ENCODE measurements at regions not wholly inside any gene's neighbourhood (a gene's known extent, or its start where the extent isn't known, plus 50 kb on each side); places are given as distances from the start of the nearest gene placed in this dataset.

GRCh38 chr14:62187265-62187664 is 425.0 kb downstream of the SNAPC1 start:
- no peak for TF ChIP-seq CTCF (IDR thresholded peaks at IDR 0.05)
- H3K4me3 ChIP-seq (ENCODE audit: low read length), result no peak overlapping the region
- intact Hi-C loops (cut with micrococcal nuclease), result no loop called here
- 72% methylated on average over 2 of the region's 2 CpGs for WGBS (ENCODE audit: insufficient coverage)
- H3K36me3 ChIP-seq (ENCODE audit: control insufficient read depth, insufficient read depth, low read length), result no peaks in the 10 kb centered on the region
- H3K4me1 Mint-ChIP-seq, result no peaks in the 10 kb centered on the region
- H3K27ac Mint-ChIP-seq, result no peak overlapping the region
- no peak for ATAC-seq
- no peaks in the 10 kb centered on the region for H3K9me3 ChIP-seq (ENCODE audit: control insufficient read depth, insufficient read depth, low read length)
- no peak for DNase-seq
- no peaks in the 10 kb centered on the region for H3K4me1 ChIP-seq (ENCODE audit: control insufficient read depth, insufficient read depth, low read length)
- H3K27ac ChIP-seq (ENCODE audit: low read length), result no peak overlapping the region
- H3K27me3 Mint-ChIP-seq (ENCODE audit: low read depth in 2 of 2), result peaks cover 26 to 57% of the 10 kb centered on the region in 2 donors
- H3K9me3 Mint-ChIP-seq, result no peaks in the 10 kb centered on the region
- no peaks in the 10 kb centered on the region for H3K36me3 Mint-ChIP-seq
- H3K4me3 Mint-ChIP-seq, result no peak overlapping the region
- H3K27me3 ChIP-seq (ENCODE audit: control insufficient read depth, insufficient read depth, low read length), result peaks cover 3% of the 10 kb centered on the region

GRCh38 chr14:62189698-62190097 is 427.5 kb downstream of the SNAPC1 start:
- Mint-ChIP-seq H3K36me3 (no peaks in the 10 kb centered on the region), H3K4me1 (no peaks in the 10 kb centered on the region), H3K27ac (no peak overlapping the region), H3K27me3 (ENCODE audit: low read depth in 2 of 2) (peaks cover 19 to 71% of the 10 kb centered on the region in 2 donors), H3K9me3 (no peaks in the 10 kb centered on the region), H3K4me3 (no peak overlapping the region)
- H3K4me3 ChIP-seq (ENCODE audit: low read length), result no peak overlapping the region
- DNase-seq (no peak), ATAC-seq (no peak)
- intact Hi-C loops (cut with micrococcal nuclease), result no loop called here
- H3K36me3 ChIP-seq (ENCODE audit: control insufficient read depth, insufficient read depth, low read length), result no peaks in the 10 kb centered on the region
- H3K9me3 ChIP-seq (ENCODE audit: control insufficient read depth, insufficient read depth, low read length), result no peaks in the 10 kb centered on the region
- peaks cover 3% of the 10 kb centered on the region for H3K27me3 ChIP-seq (ENCODE audit: control insufficient read depth, insufficient read depth, low read length)
- no peaks in the 10 kb centered on the region for H3K4me1 ChIP-seq (ENCODE audit: control insufficient read depth, insufficient read depth, low read length)
- WGBS (ENCODE audit: insufficient coverage), result 0% methylated on average over 1 of the region's 1 CpG
- H3K27ac ChIP-seq (ENCODE audit: low read length), result no peak overlapping the region
- TF ChIP-seq CTCF (IDR thresholded peaks at IDR 0.05), result no peak

GRCh38 chr14:62206456-62206855 is 444.2 kb downstream of the SNAPC1 start:
- no peaks in the 10 kb centered on the region for H3K4me1 Mint-ChIP-seq
- Histone ChIP-seq H3K9me3 (ENCODE audit: control insufficient read depth, insufficient read depth, low read length) (no peaks in the 10 kb centered on the region), H3K4me1 (ENCODE audit: control insufficient read depth, insufficient read depth, low read length) (no peaks in the 10 kb centered on the region), H3K4me3 (ENCODE audit: low read length) (no peak overlapping the region), H3K27me3 (ENCODE audit: control insufficient read depth, insufficient read depth, low read length) (no peaks in the 10 kb centered on the region), H3K36me3 (ENCODE audit: control insufficient read depth, insufficient read depth, low read length) (no peaks in the 10 kb centered on the region), H3K27ac (ENCODE audit: low read length) (no peak overlapping the region)
- peaks cover 4% of the 10 kb centered on the region in 2 donors for H3K9me3 Mint-ChIP-seq
- 45% methylated on average over 2 of the region's 3 CpGs for WGBS (ENCODE audit: insufficient coverage)
- H3K27me3 Mint-ChIP-seq (ENCODE audit: low read depth in 2 of 2), result peaks cover 11 to 15% of the 10 kb centered on the region in 2 donors
- no peak for TF ChIP-seq CTCF (IDR thresholded peaks at IDR 0.05)
- no peak overlapping the region for H3K27ac Mint-ChIP-seq
- intact Hi-C loops (cut with micrococcal nuclease), result no loop called here
- peaks cover 10% of the 10 kb centered on the region for H3K36me3 Mint-ChIP-seq
- no peak overlapping the region for H3K4me3 Mint-ChIP-seq
- no peak for ATAC-seq
- no peak for DNase-seq

- 87% methylated on average over 3 of the region's 3 CpGs for WGBS (ENCODE audit: insufficient coverage)
- H3K27me3 Mint-ChIP-seq (ENCODE audit: low read depth in 2 of 2), result peaks cover 14 to 38% of the 10 kb centered on the region in 2 donors
Measured at GRCh38 chr14:62209287-62209899, 447.2 kb downstream of the SNAPC1 start.

More at GRCh38 chr14:62209287-62209899, 447.2 kb downstream of the SNAPC1 start:
- intact Hi-C loops (cut with micrococcal nuclease), result no loop called here
- no peak for ATAC-seq
- no peak for TF ChIP-seq CTCF (IDR thresholded peaks at IDR 0.05)
- Mint-ChIP-seq H3K36me3 (peaks cover 10% of the 10 kb centered on the region), H3K27ac (no peak overlapping the region), H3K9me3 (peaks cover 2 to 7% of the 10 kb centered on the region in 2 donors), H3K4me1 (no peaks in the 10 kb centered on the region), H3K4me3 (no peak overlapping the region)
- Histone ChIP-seq H3K27ac (ENCODE audit: low read length) (no peak overlapping the region), H3K27me3 (ENCODE audit: control insufficient read depth, insufficient read depth, low read length) (no peaks in the 10 kb centered on the region), H3K9me3 (ENCODE audit: control insufficient read depth, insufficient read depth, low read length) (no peaks in the 10 kb centered on the region), H3K36me3 (ENCODE audit: control insufficient read depth, insufficient read depth, low read length) (no peaks in the 10 kb centered on the region), H3K4me1 (ENCODE audit: control insufficient read depth, insufficient read depth, low read length) (no peaks in the 10 kb centered on the region), H3K4me3 (ENCODE audit: low read length) (no peak overlapping the region)
- no peak for DNase-seq

Data from natural killer cell (primary cell).